GM18499 (cell line): ENCODE measurements at regions not wholly inside any gene's neighbourhood (a gene's known extent, or its start where the extent isn't known, plus 50 kb on each side); places are given as distances from the start of the nearest gene placed in this dataset.

Experiments used
- ATAC-seq: cut with Tn5 transposase; IDR thresholded peaks from one replicate; pipeline ENCODE4 v1.9.1; 2021; ENCODE audit warnings: moderate number of reproducible peaks; ENCODE audit not compliant: insufficient read depth, unreplicated experiment

DNA sequence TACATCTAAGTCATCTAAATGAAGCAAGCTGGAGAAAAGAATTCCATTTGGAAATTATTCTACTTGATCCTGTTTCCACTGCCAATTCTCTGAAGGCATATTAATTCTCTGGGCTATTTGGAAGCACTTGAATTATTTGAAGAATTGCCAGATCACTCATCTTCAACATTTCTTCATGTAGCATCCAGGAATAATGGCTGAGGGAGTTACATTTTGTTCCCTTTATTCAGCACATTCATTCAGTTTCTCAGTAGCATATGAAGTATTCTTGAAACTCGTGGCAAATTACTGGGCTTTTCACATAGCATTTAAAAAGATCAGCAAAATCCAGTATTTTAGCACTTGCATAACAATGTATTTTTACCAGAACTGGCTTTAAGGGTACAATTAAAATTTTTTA, 127.1 kb upstream of the VIPR2 start:
- ATAC-seq = no peak

DNA sequence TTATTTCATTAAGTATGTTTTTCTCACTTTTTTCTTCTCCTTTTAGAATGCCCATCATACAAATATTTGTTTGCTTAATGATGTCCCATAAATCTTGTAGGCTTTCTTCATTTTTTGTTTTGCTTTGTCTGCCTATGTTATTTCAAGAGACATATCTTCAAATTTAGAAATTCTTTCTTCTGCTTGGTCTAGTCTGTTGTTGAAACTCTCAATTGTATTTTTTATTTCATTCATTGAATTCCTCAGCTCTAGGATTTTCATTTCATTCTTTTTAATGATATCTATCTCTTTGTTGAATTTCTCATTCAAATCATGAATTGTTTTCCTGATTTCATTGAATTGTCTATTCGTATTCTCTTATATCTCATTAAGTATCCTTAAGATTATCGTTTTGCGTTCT, 125.1 kb upstream of the VIPR2 start:
- no peak for ATAC-seq

DNA sequence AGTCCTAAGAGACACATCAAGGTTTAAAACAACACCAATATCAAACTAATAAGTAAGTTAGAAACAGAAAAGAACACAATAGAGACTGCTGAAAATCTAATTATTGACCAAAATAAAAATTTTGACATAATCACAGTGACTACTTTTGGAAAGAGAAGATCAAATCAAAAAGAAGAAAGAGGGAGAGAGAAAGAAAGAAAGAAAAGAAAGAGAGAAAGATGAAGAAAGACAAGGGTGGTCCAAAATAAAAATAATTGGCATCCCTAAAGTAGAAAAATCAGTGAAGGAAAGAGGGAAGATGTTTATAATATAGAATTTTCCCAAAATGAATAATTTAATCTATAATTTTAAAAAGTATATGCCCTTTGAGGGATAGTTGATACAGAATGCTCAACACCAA, 118.8 kb upstream of the VIPR2 start:
- no peak for ATAC-seq

- ATAC-seq = no peak
Measured at GRCh38 chr7:159253657-159254056, 109.0 kb upstream of the VIPR2 start.

DNA sequence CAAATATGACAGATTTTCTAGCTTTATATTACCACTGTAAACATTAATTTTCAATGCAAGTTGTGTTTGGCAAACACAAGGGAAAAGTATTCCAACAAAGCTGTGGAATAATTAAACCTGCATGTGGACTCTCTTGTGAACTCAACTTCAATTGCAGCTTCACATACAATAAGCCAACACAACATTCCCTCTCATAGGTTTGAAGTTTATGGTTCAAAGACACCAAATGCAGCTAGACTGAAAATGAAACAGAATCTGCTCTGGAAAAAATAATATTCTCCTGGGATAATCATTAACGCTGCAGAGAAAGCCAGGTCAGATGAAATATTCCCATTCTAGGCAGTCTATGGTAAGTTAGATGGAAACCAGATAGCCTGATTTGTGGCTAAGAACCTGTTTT, 105.8 kb upstream of the VIPR2 start:
- no peak for ATAC-seq

DNA sequence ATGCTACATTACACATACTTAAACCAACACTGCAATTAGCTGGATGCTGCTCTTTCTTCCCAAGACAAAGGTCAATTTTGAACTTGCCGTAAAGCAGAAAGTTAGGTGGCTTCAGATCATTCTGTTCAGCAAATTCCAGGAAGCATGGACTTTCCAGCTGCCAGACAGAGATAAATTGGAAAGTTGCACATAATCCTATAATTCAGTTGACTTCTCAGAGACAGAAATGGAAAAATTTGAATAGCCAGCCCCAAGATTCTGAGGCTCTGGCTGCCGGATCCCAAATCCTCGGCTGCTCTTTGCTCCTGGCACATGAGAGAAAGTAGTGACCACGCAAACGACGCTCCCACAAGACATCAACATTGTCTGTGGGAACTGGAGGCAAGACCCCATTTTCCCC, 105.0 kb upstream of the VIPR2 start:
- ATAC-seq = no peak

GRCh38 chr7:159247910-159248309, 103.2 kb upstream of the VIPR2 start:
- ATAC-seq = no peak

DNA sequence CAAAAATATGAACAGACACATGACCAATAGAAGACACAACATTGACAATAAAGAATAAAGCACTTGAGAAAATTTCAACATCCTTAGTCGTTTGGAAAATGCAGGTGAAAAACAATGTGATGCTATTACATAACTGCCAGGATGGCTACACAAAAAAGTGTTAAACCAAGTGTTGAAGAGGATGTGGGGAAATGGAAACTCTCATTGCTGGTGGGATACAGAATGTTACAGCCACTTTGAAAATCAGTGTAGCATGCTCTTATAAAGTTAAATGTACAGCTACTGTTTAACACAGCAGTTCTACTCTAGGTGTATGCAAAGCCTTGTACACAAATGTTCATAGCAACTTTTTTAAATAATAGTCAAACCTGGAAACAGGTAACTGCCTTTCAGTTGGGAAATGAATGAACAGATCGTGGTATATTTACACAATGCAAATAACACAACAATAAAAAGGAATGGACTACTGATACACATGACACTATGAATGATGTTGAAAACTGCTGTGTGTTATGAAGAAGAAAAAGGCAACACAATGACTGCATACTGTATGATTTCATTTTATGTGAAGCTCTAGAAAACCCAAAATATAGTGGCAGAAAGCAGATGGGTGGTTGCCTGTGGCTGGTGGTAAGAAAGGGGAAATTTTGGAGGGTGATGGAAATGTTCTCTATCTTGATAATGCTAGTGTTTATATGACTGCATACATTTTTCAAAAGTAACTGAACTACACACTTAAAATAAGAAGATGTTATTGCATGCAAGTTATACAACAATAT, 102.2 kb upstream of the VIPR2 start:
- ATAC-seq = no peak

DNA sequence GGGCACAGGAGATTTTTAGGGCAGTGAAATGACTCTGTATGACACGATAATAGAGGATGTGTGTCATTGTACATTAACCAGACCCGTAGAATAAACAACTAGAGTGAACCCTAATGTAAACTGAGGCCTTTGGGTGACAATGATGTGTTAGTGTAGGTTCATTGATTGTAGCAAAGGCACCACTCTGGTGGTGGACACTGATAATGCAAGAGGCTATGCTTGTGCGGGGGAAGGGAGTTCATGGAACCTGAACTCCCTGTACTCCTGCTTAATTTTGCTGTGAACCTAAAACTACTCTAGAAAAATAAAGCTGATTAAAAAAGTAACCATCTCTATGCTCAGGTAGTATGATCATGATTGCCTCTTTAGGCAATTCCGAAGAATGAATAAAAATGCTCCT, 96.3 kb upstream of the VIPR2 start:
- ATAC-seq = no peak

DNA sequence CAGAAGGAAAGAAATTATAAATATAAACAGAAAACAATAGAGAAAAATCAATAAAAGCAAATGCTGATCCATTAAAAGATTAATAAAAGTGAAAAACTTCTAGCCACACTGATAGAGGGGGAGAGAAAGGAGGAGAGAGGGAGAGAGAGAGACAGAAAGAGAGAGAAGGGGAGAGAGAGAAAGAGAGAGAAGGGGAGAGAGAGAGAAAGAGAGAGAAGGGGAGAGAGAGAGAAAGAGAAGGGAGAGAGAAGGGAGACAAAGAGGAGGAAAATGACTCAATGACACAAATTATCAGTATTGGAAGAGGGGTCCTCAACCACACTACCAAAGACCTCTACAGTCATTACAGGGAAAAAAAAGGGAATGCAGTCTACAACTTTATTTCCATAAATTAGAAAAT, 94.4 kb upstream of the VIPR2 start:
- no peak for ATAC-seq

DNA sequence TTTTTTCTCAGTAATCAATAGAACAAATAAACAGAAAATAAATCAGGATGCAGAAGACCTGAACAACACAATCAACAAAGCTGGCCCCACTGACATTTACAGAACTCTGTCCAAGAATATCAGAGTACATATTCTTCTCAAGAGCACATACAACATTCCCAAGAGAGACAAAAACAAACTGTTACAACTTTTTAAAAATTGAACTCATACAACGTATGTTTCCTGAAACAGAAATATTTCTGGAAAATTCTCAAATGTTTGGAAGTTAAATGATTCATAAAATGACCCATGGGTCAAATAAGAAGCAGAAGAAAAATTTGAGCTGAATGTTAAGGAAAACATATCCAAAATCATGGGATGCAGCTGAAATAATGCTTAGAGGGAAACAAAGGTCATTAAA, 93.9 kb upstream of the VIPR2 start:
- no peak for ATAC-seq

DNA sequence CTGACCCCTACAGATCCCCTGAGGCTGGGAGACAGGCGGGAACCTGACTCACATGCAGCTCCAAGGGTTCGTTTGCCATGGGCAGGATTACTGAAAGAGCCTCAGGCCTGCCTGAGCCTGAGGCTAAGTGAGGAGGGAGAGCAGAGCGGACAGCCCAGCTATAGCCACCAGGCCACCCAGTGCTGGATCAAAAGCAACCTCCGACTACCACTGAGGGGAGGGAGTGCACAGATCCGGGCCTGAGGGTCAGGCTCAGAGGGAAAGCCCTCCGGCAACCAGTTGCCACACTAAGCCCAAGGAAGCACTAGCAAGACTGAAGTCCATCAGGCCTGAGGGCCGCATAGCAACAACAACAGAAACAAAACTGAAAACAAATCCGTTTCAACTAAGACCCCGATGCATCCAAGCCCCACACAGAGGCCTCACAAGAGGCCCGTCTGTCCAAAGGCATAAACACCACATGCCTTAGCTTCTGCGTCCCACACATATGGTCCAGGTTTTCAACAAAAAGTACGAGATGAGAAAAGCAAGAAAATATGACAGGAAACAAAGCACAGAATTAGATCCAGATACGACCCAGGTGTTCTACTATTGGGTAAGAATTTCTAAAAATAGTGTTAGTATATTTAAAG, 92.5 kb upstream of the VIPR2 start:
- no peak for ATAC-seq

GRCh38 chr7:159231017-159231416, 86.3 kb upstream of the VIPR2 start:
- no peak for ATAC-seq

DNA sequence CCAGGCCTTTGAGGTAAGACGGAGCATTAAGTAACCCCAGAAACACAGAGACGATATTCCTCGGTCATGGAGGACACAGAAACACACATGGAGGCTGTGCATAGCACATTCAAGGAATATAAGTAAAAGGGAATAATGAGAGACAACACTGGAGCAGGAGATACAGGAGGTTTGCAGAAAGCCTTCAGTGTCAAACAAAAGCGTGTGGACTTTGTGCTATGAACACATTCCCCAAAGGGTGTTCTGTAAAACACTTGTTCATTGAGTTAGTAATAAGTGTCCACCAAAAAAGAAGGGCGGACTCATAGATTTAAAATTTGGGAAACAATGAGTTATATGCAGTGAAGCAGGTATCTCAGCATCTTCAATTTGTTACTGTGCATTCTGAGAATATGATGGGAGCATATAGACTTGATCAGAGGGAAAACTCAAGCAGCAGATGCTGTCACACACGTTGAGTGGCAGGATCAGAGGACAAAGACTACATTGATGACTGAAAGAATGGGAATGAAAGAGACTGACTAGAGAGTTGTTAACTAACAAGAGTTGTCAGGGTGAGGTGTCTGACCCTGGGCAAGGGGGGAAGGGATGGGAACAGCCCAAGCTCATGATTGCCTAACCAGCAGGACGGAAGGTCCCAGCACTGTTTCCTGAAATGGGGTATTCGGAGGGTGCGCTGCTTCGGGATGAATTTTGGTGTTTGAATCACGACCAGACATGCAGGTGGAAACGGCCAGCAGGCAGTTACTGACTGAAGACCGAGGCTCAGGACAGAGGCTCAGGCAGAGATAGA, 85.2 kb upstream of the VIPR2 start:
- no peak for ATAC-seq

DNA sequence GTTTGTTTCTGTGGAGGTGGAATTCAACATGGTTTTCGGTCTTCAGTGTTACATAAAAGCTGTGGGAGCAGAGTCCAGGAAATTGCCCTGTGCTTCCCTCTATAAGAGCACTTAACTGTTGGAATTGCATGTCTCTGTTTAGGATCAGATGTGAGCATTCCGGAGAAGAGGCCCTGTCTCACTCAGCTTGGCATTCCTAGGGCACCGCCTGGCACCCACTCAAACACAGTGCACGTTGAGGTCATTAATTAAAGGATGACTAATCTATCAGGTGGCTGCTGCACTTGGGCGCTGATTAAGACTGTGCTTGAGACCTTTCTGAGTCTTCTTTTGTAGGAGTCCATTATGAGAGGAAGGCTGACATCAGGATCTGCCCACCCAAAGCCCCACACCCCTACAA, 82.8 kb upstream of the VIPR2 start:
- ATAC-seq = no peak

DNA sequence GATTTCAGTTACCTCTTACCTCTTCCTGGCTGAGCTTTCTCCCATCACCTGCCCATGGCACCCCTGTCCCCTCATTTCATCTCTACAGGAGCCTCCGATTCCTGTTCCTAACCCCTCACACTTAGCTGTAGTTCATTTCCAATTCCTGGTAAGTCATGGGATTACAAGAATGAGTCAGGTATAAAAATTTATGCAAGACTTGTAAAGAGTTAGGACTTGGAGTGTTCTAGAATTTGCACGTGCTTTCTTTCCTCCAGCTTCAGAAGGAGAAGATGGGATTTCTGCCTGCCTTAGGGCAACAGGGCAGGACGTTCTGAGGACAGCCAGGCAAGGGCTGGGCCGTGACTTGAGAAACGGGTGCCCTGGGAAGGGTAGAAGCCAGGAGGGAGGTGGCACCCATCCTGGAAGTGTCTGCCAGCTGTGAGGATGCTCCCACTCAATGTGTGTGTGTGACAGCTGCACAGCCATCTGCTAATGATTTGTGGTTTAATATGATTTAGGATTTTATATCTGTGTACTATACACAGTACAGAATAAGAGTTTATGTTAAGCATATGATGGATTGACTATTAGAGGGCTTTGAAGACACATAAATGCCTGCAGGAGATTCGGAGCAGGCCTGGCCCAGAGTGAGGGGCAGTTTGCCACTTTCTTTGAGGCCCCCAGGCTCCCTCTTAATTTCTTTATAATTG, 81.5 kb upstream of the VIPR2 start:
- ATAC-seq = no peak

DNA sequence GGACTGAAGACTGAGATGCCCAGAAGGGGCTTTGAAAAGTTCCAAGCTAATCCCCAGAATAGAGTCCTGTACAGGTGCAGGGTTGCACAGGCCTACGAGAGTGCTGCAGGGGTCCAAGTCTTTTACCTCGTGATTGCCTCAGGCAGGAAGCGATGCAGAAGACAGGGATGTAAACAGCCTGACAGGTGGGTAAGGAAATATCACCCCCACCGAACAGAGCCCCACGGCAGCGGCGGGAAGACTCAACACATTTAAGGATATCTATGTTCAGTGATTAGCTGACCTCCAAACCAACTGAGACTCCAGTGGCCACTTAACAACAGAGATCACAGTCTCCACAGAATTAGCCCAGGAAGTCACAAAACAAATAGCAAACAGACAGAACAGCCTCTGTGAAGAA, 73.9 kb upstream of the VIPR2 start:
- ATAC-seq = no peak

GRCh38 chr7:159218170-159218569, 73.5 kb upstream of the VIPR2 start:
- no peak for ATAC-seq

GRCh38 chr7:159215076-159215475, 70.4 kb upstream of the VIPR2 start:
- no peak for ATAC-seq

- no peak for ATAC-seq
Measured at GRCh38 chr7:159213253-159213652, 68.6 kb upstream of the VIPR2 start.

- no peak for ATAC-seq
Measured at GRCh38 chr7:159212226-159212625, 67.6 kb upstream of the VIPR2 start.
